Neural cell (in vitro differentiated cells): ENCODE measurements at regions not wholly inside any gene's neighbourhood (a gene's known extent, or its start where the extent isn't known, plus 50 kb on each side); places are given as distances from the start of the nearest gene placed in this dataset.

Experiments
- EP300 ChIP-seq: fragments of 450-650 bp; conservative IDR thresholded peaks from 2 replicates; pipeline ENCODE4 v1.6.1; 2014; ENCODE audit warnings: antibody characterized with exemption, mild to moderate bottlenecking, moderate library complexity; ENCODE audit not compliant: poor library complexity, severe bottlenecking
- MXI1 ChIP-seq: fragments of 450-650 bp; conservative IDR thresholded peaks from 2 replicates; pipeline ENCODE4 v1.6.1; 2014; ENCODE audit warnings: antibody characterized with exemption, mild to moderate bottlenecking; ENCODE audit not compliant: poor library complexity, severe bottlenecking
- POLR2AphosphoS5 ChIP-seq: IDR thresholded peaks from 2 replicates; pipeline ENCODE4 v1.6.1; 2012
- TF ChIP-seq, protein P1 (sequence below): fragments of 450-650 bp; IDR thresholded peaks from 2 replicates; pipeline ENCODE4 v1.5.1; 2014; ENCODE audit warnings: antibody characterized with exemption, mild to moderate bottlenecking, moderate library complexity; ENCODE audit not compliant: poor library complexity, severe bottlenecking

DNA sequence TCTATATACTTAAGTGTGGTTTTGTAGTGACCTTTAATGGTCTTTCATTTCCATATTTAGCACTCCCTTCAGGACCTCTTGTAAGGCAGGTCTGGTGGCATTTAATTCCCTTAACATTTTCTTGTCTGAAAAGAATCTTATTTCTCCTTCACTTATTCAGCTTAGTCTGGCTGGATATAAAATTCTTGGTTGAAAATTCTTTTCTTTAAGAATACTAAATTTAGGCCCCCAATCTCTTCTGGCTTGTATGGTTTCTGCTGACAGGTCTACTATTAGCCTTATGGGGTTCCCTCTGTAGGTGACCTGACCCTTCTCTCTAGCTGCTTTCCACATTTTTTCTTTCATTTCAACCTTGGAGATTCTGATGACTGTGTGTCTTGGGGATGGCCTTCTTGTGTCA lies 236.9 kb downstream of the THBS2 start:
- TF ChIP-seq POLR2AphosphoS5, result no peak
- TF ChIP-seq, protein P1, sequence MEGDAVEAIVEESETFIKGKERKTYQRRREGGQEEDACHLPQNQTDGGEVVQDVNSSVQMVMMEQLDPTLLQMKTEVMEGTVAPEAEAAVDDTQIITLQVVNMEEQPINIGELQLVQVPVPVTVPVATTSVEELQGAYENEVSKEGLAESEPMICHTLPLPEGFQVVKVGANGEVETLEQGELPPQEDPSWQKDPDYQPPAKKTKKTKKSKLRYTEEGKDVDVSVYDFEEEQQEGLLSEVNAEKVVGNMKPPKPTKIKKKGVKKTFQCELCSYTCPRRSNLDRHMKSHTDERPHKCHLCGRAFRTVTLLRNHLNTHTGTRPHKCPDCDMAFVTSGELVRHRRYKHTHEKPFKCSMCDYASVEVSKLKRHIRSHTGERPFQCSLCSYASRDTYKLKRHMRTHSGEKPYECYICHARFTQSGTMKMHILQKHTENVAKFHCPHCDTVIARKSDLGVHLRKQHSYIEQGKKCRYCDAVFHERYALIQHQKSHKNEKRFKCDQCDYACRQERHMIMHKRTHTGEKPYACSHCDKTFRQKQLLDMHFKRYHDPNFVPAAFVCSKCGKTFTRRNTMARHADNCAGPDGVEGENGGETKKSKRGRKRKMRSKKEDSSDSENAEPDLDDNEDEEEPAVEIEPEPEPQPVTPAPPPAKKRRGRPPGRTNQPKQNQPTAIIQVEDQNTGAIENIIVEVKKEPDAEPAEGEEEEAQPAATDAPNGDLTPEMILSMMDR, result no peak
- no peak for TF ChIP-seq EP300
- TF ChIP-seq MXI1, result no peak
